Left colon (tissue), 2 donors: ENCODE measurements at regions not wholly inside any gene's neighbourhood (a gene's known extent, or its start where the extent isn't known, plus 50 kb on each side); places are given as distances from the start of the nearest gene placed in this dataset.

Source experiments
- ATAC-seq: fragments of 200-7000 bp; cut with Tn5 transposase; one replicate; pipeline ENCODE4 v1.9.1; 2020; ENCODE audit warnings: mild to moderate bottlenecking, moderate library complexity
- DNase-seq, 2 donors: peaks; one replicate each; pipeline ENCODE4 v3.0.0-alpha.2; 2020
- intact Hi-C, 2 donors: fragments of 100-400 bp; cut with DNase I in 1 of 2; cut with micrococcal nuclease in 1 of 2; formaldehyde crosslinking; loops; one replicate each; pipeline versions ENCODE4 v1.11.2 to v1.14.0; 2022; cut with DNase I, micrococcal nuclease
- donor health status: DM: no; HTN: no; CAD: no.
- donor health status: DM: yes; HTN: yes; CAD: no.

- no peak for DNase-seq
- no peak for ATAC-seq
- intact Hi-C loops, result no loop called here
Measured at GRCh38 chr16:25488435-25488834, 203.3 kb upstream of the HS3ST4 start.

DNA sequence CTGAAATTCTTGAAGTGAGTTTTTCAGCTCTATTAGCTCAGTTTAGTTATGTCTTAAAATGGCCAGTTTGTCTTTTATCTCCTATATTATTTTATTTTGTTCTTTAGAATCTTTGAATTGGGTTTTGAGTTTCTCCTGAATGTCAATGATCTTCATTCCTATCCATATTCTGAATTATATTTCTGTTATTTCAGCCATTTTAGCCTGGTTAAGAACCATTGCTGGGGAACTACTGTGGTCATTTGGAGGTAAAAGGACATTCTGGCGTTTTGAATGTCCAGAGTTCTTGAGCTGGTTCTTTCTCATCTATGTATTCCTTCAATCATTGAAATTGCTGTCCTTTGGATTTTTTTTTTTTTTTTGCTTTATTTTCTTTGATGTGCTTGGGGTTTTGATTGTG, 203.9 kb upstream of the HS3ST4 start:
- DNase-seq (no peak), ATAC-seq (no peak)
- intact Hi-C loops, result no loop called here

- ATAC-seq (no peak), DNase-seq (no peak)
- intact Hi-C loops, result no loop called here
Measured at GRCh38 chr16:25481636-25482035, 210.1 kb upstream of the HS3ST4 start.

- DNase-seq (no peak), ATAC-seq (no peak)
- intact Hi-C loops, result no loop called here
Measured at GRCh38 chr16:25478476-25478875, 213.3 kb upstream of the HS3ST4 start.

GRCh38 chr16:25464058-25464457, 206.4 kb upstream of the ZKSCAN2 start:
- no peak for DNase-seq
- ATAC-seq, result no peak
- intact Hi-C loops, result no loop called here

- no peak for DNase-seq
- intact Hi-C loops, result no loop called here
- no peak for ATAC-seq
Measured at GRCh38 chr16:25449802-25450201, 192.2 kb upstream of the ZKSCAN2 start.

- intact Hi-C loops, result no loop called here
- no peak for ATAC-seq
- DNase-seq, result no peak
Measured at GRCh38 chr16:25443994-25444393, 186.3 kb upstream of the ZKSCAN2 start.

- DNase-seq (no peak), ATAC-seq (no peak)
Measured at GRCh38 chr16:25434064-25434463, 176.4 kb upstream of the ZKSCAN2 start.

GRCh38 chr16:25433388-25433787, 175.7 kb upstream of the ZKSCAN2 start:
- DNase-seq (no peak), ATAC-seq (no peak)
- intact Hi-C loops, result no loop called here

More at GRCh38 chr16:25434064-25434463, 176.4 kb upstream of the ZKSCAN2 start:
- intact Hi-C loops, result no loop called here

DNA sequence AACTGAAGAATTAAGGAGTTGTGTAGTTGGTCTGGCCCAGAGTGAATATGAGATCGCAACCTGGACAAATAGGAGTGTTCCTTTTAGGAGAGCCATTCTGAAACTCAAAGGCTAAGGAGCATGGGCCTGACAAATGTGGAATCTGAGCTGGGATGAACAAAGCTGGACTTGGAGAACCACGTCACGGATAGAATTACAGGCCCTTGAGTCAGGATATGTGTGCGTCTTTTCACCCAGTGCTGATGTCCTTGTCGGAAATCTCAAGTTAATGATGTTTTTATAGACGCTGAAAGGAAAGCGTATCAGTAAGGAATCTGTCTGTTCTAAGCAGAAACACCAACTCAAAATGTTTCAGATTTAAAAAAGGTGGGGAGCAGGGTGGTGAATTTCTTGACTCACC, 173.8 kb upstream of the ZKSCAN2 start:
- ATAC-seq, result no peak
- intact Hi-C loops, result no loop called here
- no peak for DNase-seq

- no peak for ATAC-seq
- intact Hi-C loops, result no loop called here
- DNase-seq, result no peak
Measured at GRCh38 chr16:25426829-25427228, 169.2 kb upstream of the ZKSCAN2 start.

DNA sequence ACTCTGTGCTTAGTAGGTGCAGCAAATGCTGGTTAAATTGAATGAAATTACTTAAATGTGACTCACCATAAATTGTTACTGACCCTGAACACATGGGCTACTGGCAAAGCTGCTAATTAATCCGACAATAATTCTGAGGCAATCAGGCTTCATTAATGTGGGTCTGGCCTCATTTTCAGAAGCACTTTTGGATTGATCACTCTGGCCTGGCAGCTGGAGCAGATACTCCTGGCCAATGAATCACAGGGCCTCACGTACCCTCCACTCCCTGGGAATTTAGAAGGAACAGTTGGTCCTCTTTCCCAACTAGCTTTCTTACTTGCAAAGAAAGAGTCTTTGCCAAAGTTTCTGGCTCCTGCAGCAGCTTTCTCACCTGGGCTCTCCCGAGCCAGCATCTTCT, 162.0 kb upstream of the ZKSCAN2 start:
- ATAC-seq, result no peak
- intact Hi-C loops, result no loop called here
- no peak for DNase-seq

GRCh38 chr16:25419153-25419552, 161.5 kb upstream of the ZKSCAN2 start:
- intact Hi-C loops, result no loop called here
- no peak for ATAC-seq
- DNase-seq, result no peak

DNA sequence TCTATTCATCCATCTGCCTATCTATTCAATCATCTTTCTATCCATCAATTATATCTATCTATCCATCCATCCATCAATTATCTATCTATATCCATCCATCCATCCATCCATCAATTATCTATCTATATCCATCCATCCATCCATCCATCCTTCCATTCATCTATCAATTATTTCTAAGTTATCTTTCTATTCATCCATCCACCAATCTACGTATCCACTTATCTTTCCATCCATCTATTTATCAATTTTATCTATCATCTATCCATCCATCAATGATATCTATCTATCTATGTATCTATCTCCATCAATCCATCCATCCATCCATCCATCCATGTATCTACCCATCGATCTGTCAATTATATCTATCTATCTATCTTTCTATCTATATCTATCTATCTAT, 158.4 kb upstream of the ZKSCAN2 start:
- ATAC-seq, result no peak
- intact Hi-C loops, result no loop called here

GRCh38 chr16:25413975-25414374, 156.3 kb upstream of the ZKSCAN2 start:
- DNase-seq (no peak), ATAC-seq (no peak)
- intact Hi-C loops, result no loop called here

More for the DNA sequence above, 158.4 kb upstream of the ZKSCAN2 start:
- DNase-seq, result no peak

- intact Hi-C loops, result no loop called here
- ATAC-seq, result no peak
- no peak for DNase-seq
Measured at GRCh38 chr16:25413133-25413532, 155.5 kb upstream of the ZKSCAN2 start.

- DNase-seq, result no peak
- no peak for ATAC-seq
- intact Hi-C loops, result no loop called here
Measured at GRCh38 chr16:25411396-25412081, 153.9 kb upstream of the ZKSCAN2 start.

DNA sequence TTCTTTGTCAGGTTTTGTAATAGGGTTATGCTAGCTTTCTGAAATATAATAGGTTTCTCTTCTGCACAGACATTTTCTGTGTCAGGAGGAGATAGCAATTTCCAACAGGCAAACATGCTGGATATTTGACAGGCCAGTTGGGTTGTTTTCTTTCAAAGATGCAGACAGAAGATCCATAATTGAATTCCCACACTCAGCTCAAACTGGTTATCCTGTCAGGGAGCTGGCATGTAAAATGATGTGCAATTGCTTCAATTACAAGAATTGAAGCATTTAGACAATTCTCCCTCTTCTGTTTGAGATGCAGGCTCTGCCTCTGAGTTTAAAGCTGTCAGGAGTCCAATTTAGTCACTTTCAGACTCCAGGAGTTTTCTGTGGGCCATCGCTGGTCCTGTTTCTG, 146.2 kb upstream of the ZKSCAN2 start:
- intact Hi-C loops, result no loop called here
- DNase-seq (no peak), ATAC-seq (no peak)

- no peak for ATAC-seq
- no peak for DNase-seq
- intact Hi-C loops, result no loop called here
Measured at GRCh38 chr16:25395528-25395927, 137.9 kb upstream of the ZKSCAN2 start.

DNA sequence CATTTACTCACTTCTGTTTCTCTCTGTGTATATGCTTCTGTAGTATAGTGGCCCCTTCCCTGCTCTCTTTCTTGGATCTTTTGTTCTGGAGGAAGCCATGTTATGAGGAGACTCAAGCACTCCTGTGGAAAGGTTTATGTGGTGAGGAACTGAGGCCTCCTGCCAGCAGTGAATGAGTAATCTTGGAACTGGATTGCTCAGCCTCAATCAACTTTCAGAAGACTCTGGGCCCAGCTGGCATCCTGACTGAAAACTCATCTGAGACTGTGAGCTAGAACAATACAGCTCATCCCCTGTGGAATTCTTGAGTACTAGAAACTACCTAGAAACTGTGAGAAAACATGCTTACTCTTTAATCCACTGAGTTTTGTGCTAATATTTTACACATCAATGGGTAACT, 133.1 kb upstream of the ZKSCAN2 start:
- ATAC-seq, result no peak
- intact Hi-C loops, result no loop called here
- no peak for DNase-seq

DNA sequence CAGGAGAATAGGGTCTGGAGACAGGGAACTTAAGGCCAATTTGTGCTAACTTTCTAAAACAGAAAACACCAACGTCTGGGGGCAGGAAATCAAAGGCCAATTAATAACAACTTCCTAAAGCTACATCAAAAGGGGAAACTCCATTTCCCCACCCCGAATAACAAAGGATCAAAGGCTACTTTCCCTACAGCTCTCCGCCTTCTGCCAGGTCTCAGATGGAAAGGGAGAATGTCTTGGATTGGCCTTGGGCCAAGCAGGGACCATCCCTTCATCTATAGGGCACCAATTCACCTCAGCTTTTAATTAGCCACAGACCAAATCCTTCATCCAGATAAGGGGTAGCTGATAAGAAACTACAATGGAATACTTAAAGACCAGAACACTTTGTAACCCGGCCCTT, 116.9 kb upstream of the ZKSCAN2 start:
- ATAC-seq (no peak), DNase-seq (no peak)
- intact Hi-C loops, result no loop called here
